HCT116 (cell line): ENCODE measurements at regions not wholly inside any gene's neighbourhood (a gene's known extent, or its start where the extent isn't known, plus 50 kb on each side); places are given as distances from the start of the nearest gene placed in this dataset.

ENCODE experiments used
- ATAC-seq: fragments of 200-7000 bp; cut with Tn5 transposase; 2 replicates; pipeline ENCODE4 v1.9.1; 2020; ENCODE audit warnings: mild to moderate bottlenecking, moderate library complexity
- BruUV-seq: library from RNA; stranded (reverse); fragments of 400-500 nt; replicated peaks from 2 replicates; lab custom pipeline; 2021; lab: Mats Ljungman, UMichigan
- CTCF ChIA-PET: fragments of 300-600 bp; sonication (Branson Sonifier 250); formaldehyde crosslinking; loops from one replicate; lab custom pipeline; 2021; ENCODE audit warnings: antibody characterized with exemption; lab: Charles Lee
- POLR2A ChIA-PET: fragments of 300-600, 350-600 bp; sonication (Branson Sonifier 250); formaldehyde crosslinking; loops from one replicate; lab custom pipeline; 2021; ENCODE audit warnings: antibody characterized with exemption; lab: Charles Lee
- RAD21 ChIA-PET, 2 experiments: fragments of 300-600 bp; sonication (Branson Sonifier 250); formaldehyde crosslinking; loops; one replicate each; lab custom pipeline; 2023; ENCODE audit warnings: low total read pairs in 2 of 2; ENCODE audit not compliant: uncharacterized antibody in 2 of 2, unreplicated experiment in 2 of 2, low non-redundant PET in 1 of 2; lab: Charles Lee
- DNase-seq: peaks from one replicate; pipeline ENCODE4 v3.0.0-alpha.2; 2010; ENCODE audit warnings: low read depth, low spot score
- H2AFZ ChIP-seq: fragments of 200-600 bp; shearing (Covaris generic), sonication (generic); 2 replicates; pipeline ENCODE4 v1.6.1; 2017; ENCODE audit warnings: low read depth, mixed run types, mixed read lengths, antibody characterized with exemption, low read length; ENCODE audit not compliant: poor library complexity, severe bottlenecking
- H3K27ac ChIP-seq: 2 replicates; pipeline ENCODE4 v1.5.1; 2012; ENCODE audit warnings: low read depth, low read length
- H3K27me3 ChIP-seq: fragments of 200-600 bp; sonication (generic); 2 replicates; pipeline ENCODE4 v1.6.1; 2016; ENCODE audit warnings: mixed run types, low read length, mixed read lengths; ENCODE audit not compliant: insufficient read depth
- H3K36me3 ChIP-seq, 2 experiments: fragments of 200-500 bp in 1 of 2; fragments of 200-600 bp in 1 of 2; sonication (Bioruptor generic) in 1 of 2; sonication (generic) in 1 of 2; 2 replicates each; pipeline versions ENCODE4 v1.5.1 to v1.6.1; 2014 to 2016; ENCODE audit warnings: low read length in 2 of 2, inconsistent platforms in 1 of 2, mixed read lengths in 1 of 2, mixed run types in 1 of 2; ENCODE audit not compliant: insufficient read depth in 2 of 2, control insufficient read depth in 1 of 2
- H3K4me1 ChIP-seq, 2 experiments: fragments of 200-600 bp in 1 of 2; sonication (generic) in 1 of 2; 2 replicates each; pipeline versions ENCODE4 v1.5.1 to v1.6.1; 2012 to 2017; ENCODE audit warnings: low read length in 2 of 2, inconsistent platforms in 1 of 2, mild to moderate bottlenecking in 1 of 2, mixed read lengths in 1 of 2, mixed run types in 1 of 2, moderate library complexity in 1 of 2; ENCODE audit not compliant: insufficient read depth in 2 of 2, control insufficient read depth in 1 of 2
- H3K4me2 ChIP-seq: fragments of 200-600 bp; sonication (generic); 2 replicates; pipeline ENCODE4 v1.6.1; 2017; ENCODE audit warnings: mixed run types, low read length, mixed read lengths
- H3K4me3 ChIP-seq, 2 experiments: fragments of 200-600 bp in 1 of 2; sonication (generic) in 1 of 2; replicated peaks in 1 of 2; 2 replicates each; pipeline ENCODE4 v1.5.1; 2011 to 2016; ENCODE audit warnings: low read length in 2 of 2, control low read depth in 1 of 2, low read depth in 1 of 2, mild to moderate bottlenecking in 1 of 2, mixed read lengths in 1 of 2, mixed run types in 1 of 2
- H3K79me2 ChIP-seq: fragments of 200-600 bp; sonication (generic); 2 replicates; pipeline ENCODE4 v1.6.1; 2017; ENCODE audit warnings: mild to moderate bottlenecking, mixed run types, low read length, moderate library complexity, mixed read lengths; ENCODE audit not compliant: insufficient read depth
- H3K9ac ChIP-seq: fragments of 200-600 bp; sonication (generic); 2 replicates; pipeline ENCODE4 v1.6.1; 2016; ENCODE audit warnings: low read length, mixed read lengths
- H3K9me2 ChIP-seq: fragments of 200-600 bp; sonication (generic), shearing (Covaris generic); 2 replicates; pipeline ENCODE4 v1.6.1; 2017; ENCODE audit warnings: mixed run types, mild to moderate bottlenecking, moderate library complexity; ENCODE audit not compliant: insufficient read depth
- H3K9me3 ChIP-seq, 2 experiments: fragments of 200-500 bp in 1 of 2; fragments of 200-600 bp in 1 of 2; sonication (Bioruptor generic) in 1 of 2; sonication (generic) in 1 of 2; 2 replicates each; pipeline ENCODE4 v1.6.1; 2014 to 2017; ENCODE audit warnings: low read length in 2 of 2, mixed read lengths in 2 of 2, inconsistent platforms in 1 of 2, low read depth in 1 of 2, mild to moderate bottlenecking in 1 of 2, mixed run types in 1 of 2, moderate library complexity in 1 of 2; ENCODE audit not compliant: control insufficient read depth in 1 of 2, insufficient read depth in 1 of 2
- H4K20me1 ChIP-seq: fragments of 200-600 bp; sonication (generic), shearing (Covaris generic); 2 replicates; pipeline ENCODE4 v1.6.1; 2017; ENCODE audit warnings: mixed run types, mild to moderate bottlenecking, moderate library complexity; ENCODE audit not compliant: insufficient read depth
- CBX3 ChIP-seq: IDR thresholded peaks from 2 replicates; pipeline ENCODE4 v1.6.1; 2012; ENCODE audit warnings: low read depth
- CTCF ChIP-seq, 3 experiments: fragments of 200-600 bp in 1 of 3; sonication (generic) in 1 of 3; IDR thresholded peaks in 2 of 3; conservative IDR thresholded peaks in 1 of 3; 2 replicates each; pipeline ENCODE4 v1.5.1; 2012 to 2017; ENCODE audit warnings: low read depth in 2 of 3, low read length in 2 of 3, antibody characterized with exemption in 1 of 3, borderline replicate concordance in 1 of 3, control low read depth in 1 of 3, mild to moderate bottlenecking in 1 of 3, mixed read lengths in 1 of 3, mixed run types in 1 of 3, moderate library complexity in 1 of 3; ENCODE audit not compliant: insufficient read depth in 1 of 3
- EZH2 ChIP-seq: fragments of 200-600 bp; sonication (generic); IDR thresholded peaks from 2 replicates; pipeline ENCODE4 v1.6.1; 2017; ENCODE audit warnings: antibody characterized with exemption, mixed run types
- EZH2phosphoT487 ChIP-seq: fragments of 200-600 bp; IDR thresholded peaks from 2 replicates; pipeline ENCODE4 v1.6.1; 2018; ENCODE audit warnings: antibody characterized with exemption, borderline replicate concordance
- FOSL1 ChIP-seq: IDR thresholded peaks from 2 replicates; pipeline ENCODE4 v1.6.1; 2012; ENCODE audit warnings: low read depth
- MAX ChIP-seq: IDR thresholded peaks from 2 replicates; pipeline ENCODE4 v1.6.1; 2012
- POLR2A ChIP-seq: IDR thresholded peaks from 2 replicates; pipeline ENCODE4 v1.7.0; 2011; ENCODE audit warnings: borderline replicate concordance; ENCODE audit not compliant: insufficient read depth, insufficient read length; ENCODE audit errors: extremely low read depth
- REST ChIP-seq: IDR thresholded peaks from 2 replicates; pipeline ENCODE4 v1.6.1; 2012; ENCODE audit warnings: low read depth
- SIN3A ChIP-seq: IDR thresholded peaks from 2 replicates; pipeline ENCODE4 v1.6.1; 2012; ENCODE audit warnings: low read depth
- TCF7L2 ChIP-seq: IDR thresholded peaks from 2 replicates; pipeline ENCODE4 v1.7.0; 2011; ENCODE audit warnings: borderline replicate concordance, inconsistent platforms; ENCODE audit not compliant: insufficient read depth, insufficient read length; ENCODE audit errors: extremely low read depth
- YY1 ChIP-seq: IDR thresholded peaks from 2 replicates; pipeline ENCODE4 v1.6.1; 2011; ENCODE audit warnings: low read length, low read depth, moderate library complexity, mild to moderate bottlenecking; ENCODE audit not compliant: insufficient replicate concordance; ENCODE audit errors: extremely low read depth
- intact Hi-C: fragments of 100-400 bp; cut with micrococcal nuclease; formaldehyde crosslinking; loops from 2 replicates; pipeline ENCODE4 v1.10.0; 2022

- Histone ChIP-seq H3K79me2 (no peaks in the 10 kb centered on the region), H3K4me1 (no peaks in the 10 kb centered on the region), H3K9me3 (no peaks in the 10 kb centered on the region), H3K9me2 (no peaks in the 10 kb centered on the region), H3K9ac (no peak overlapping the region), H3K27me3 (no peaks in the 10 kb centered on the region), H3K27ac (no peak overlapping the region), H3K4me3 (no peak overlapping the region), H2AFZ (no peak overlapping the region), H3K4me2 (no peak overlapping the region), H4K20me1 (no peaks in the 10 kb centered on the region), H3K36me3 (no peaks in the 10 kb centered on the region)
- intact Hi-C loops: no loop called here
- POLR2A ChIA-PET: no interaction called here
- CTCF ChIA-PET: interaction anchor here (1.3 kb wide), 1 partner anchor 193 kb away, joined by 3 read pairs; no protein-coding TSS in a partner anchor
- no TSS peak for BruUV-seq
- RAD21 ChIA-PET: no interaction called here
- no peak for DNase-seq
- ATAC-seq: no peak
- TF ChIP-seq CTCF (IDR thresholded peaks at IDR 0.05 in 2 of 3, conservative IDR thresholded peaks at IDR 0.05 in 1 of 3; ENCODE audit: borderline replicate concordance in 1 of 3, insufficient read depth in 1 of 3, low read depth in 2 of 3, low read length in 2 of 3) (0 out of 6 replicates have a peak, but pooled peaks of 1 of the 3 experiments have one; percentile 7), FOSL1 (no peak)
Observed at GRCh38 chr15:37698679-37699078, 235.8 kb upstream of the TMCO5A start.

GRCh38 chr15:37701230-37701629 is 233.2 kb upstream of the TMCO5A start:
- intact Hi-C loops: loop anchor here (10.0 kb wide), 1 partner anchor 336 kb away; no protein-coding TSS in a partner anchor
- no peak for DNase-seq
- ChIA-PET POLR2A (no interaction called here), CTCF (interaction anchor here (1.2 kb wide), 1 partner anchor 179 kb away, joined by 3 read pairs; no protein-coding TSS in a partner anchor), RAD21 (no interaction called here)
- Histone ChIP-seq H3K9me2 (no peaks in the 10 kb centered on the region), H3K4me3 (no peak overlapping the region), H3K27ac (no peak overlapping the region), H3K9ac (no peak overlapping the region), H3K4me2 (no peak overlapping the region), H3K9me3 (no peaks in the 10 kb centered on the region), H3K4me1 (no peaks in the 10 kb centered on the region), H3K79me2 (no peaks in the 10 kb centered on the region), H3K36me3 (no peaks in the 10 kb centered on the region), H2AFZ (no peak overlapping the region), H3K27me3 (no peaks in the 10 kb centered on the region), H4K20me1 (no peaks in the 10 kb centered on the region)
- TF ChIP-seq EZH2phosphoT487 (no peak), TCF7L2 (no peak), REST (no peak), POLR2A (no peak), FOSL1 (no peak), MAX (no peak), YY1 (no peak), CBX3 (no peak), SIN3A (no peak), EZH2 (no peak)
- ATAC-seq: no peak
- BruUV-seq: no TSS peak
